ENCODE measurements at regions not wholly inside any gene's neighbourhood (a gene's known extent, or its start where the extent isn't known, plus 50 kb on each side); places are given as distances from the start of the nearest gene placed in this dataset.

- Histone ChIP-seq H3K4me3 (no peak overlapping the region), H3K27ac (no peak overlapping the region), H3K36me3 (no peaks in the 10 kb centered on the region), H3K27me3 (no peaks in the 10 kb centered on the region), H3K9me3 (no peaks in the 10 kb centered on the region), H3K4me1 (ENCODE audit: insufficient read depth) (no peaks in the 10 kb centered on the region)
- 25 to 27% (median 26%) methylated on average over 4 of the region's 4 CpGs for WGBS, 3 donors
- TF ChIP-seq EP300 (IDR thresholded peaks at IDR 0.05): no peak
- TF ChIP-seq CTCF (IDR thresholded peaks at IDR 0.05): no peak
- TF ChIP-seq POLR2A (IDR thresholded peaks at IDR 0.05): no peak
- intact Hi-C loops (cut with DNase I): no loop called here
- DNase-seq: no peak
Measured at GRCh38 chr6:100116411-100117194, 122.6 kb upstream of the MCHR2 start.

GRCh38 chr6:100115407-100116101 lies 121.5 kb upstream of the MCHR2 start:
- Histone ChIP-seq H3K36me3 (no peaks in the 10 kb centered on the region), H3K4me1 (ENCODE audit: insufficient read depth) (no peaks in the 10 kb centered on the region), H3K27ac (no peak overlapping the region), H3K4me3 (no peak overlapping the region), H3K27me3 (no peaks in the 10 kb centered on the region), H3K9me3 (no peaks in the 10 kb centered on the region)
- intact Hi-C loops (cut with DNase I): no loop called here
- no peak for DNase-seq
- TF ChIP-seq EP300 (IDR thresholded peaks at IDR 0.05) (no peak), CTCF (IDR thresholded peaks at IDR 0.05) (no peak), POLR2A (IDR thresholded peaks at IDR 0.05) (no peak)
- WGBS, 3 donors: 76 to 97% (median 80%) methylated on average over 1 of the region's 1 CpG

DNA sequence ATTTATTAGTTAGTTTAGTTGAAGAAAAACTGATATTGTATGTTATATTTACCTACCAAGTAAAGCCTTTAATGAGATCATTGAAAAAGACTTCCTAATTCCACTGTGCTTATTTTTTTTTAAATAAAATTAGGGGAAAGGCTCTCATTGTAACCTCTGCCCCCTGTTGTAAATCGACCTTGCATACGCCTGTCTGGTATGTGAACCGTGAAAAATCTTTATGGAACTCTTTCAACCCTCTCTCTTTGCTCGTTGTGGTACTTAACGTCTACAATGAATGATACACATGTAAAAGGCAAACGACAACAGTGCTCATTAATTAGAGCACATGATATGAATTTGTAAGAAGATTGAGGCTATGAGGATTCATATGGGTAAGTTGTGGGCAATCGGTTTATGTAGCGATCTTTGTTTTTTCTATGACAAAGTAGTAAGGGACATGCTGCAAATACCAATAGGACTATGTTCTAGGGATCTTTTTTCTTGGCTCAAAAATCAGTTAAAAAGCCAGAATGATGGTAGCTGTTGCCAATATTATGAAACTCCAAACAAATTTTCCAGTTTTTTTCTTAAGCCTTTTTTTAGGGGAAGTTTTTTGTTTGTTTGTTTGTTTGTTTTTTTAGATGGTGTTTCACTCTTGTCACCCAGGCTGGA lies 119.0 kb upstream of the MCHR2 start:
- WGBS, 3 donors: 25 to 35% (median 27%) methylated on average over 8 of the region's 8 CpGs
- Histone ChIP-seq H3K27me3 (no peaks in the 10 kb centered on the region), H3K9me3 (no peaks in the 10 kb centered on the region), H3K4me3 (no peak overlapping the region), H3K4me1 (ENCODE audit: insufficient read depth) (no peaks in the 10 kb centered on the region), H3K36me3 (no peaks in the 10 kb centered on the region), H3K27ac (no peak overlapping the region)
- no peak for DNase-seq
- TF ChIP-seq POLR2A (IDR thresholded peaks at IDR 0.05) (no peak), CTCF (IDR thresholded peaks at IDR 0.05) (no peak), EP300 (IDR thresholded peaks at IDR 0.05) (no peak)
- intact Hi-C loops (cut with DNase I): no loop called here

DNA sequence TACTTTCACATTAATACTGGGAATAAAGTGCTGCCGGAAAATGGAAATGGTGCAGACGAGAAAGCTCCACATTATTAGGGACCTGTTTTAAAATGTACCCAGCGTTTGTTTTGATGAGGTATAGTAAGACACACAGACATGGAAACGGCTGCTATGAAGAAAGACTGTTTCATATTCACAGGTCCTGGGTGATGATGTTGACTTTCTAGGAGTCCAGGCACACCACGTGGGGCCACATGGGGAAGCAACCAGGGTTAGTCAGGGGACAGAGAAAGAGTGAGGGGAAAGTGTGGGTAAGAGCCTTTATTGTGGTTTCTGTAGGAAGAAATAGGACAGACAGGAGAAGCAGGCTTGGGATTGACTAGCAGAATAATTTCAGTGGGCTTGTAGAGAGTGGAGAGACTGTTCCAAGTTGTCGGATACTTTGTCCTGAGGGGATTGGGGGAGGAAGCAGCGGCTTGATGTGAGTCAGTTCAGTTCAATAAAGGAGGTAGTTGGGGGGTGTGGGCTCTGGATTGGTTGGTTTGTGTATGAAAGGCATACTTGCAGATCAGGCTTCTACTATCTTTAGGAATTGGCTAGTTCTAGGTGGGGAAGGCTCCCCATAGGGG lies 112.0 kb upstream of the MCHR2 start:
- no peak for DNase-seq
- TF ChIP-seq EP300 (IDR thresholded peaks at IDR 0.05) (no peak), CTCF (IDR thresholded peaks at IDR 0.05) (no peak), POLR2A (IDR thresholded peaks at IDR 0.05) (no peak)
- Histone ChIP-seq H3K27me3 (no peaks in the 10 kb centered on the region), H3K9me3 (no peaks in the 10 kb centered on the region), H3K36me3 (no peaks in the 10 kb centered on the region), H3K4me1 (ENCODE audit: insufficient read depth) (no peaks in the 10 kb centered on the region), H3K27ac (no peak overlapping the region), H3K4me3 (no peak overlapping the region)
- intact Hi-C loops (cut with DNase I): no loop called here
- 60 to 73% (median 65%) methylated on average over 7 of the region's 7 CpGs for WGBS, 3 donors

Data from ovary (tissue), 7 donors.